Immature natural killer cell (primary cell): ENCODE measurements at regions not wholly inside any gene's neighbourhood (a gene's known extent, or its start where the extent isn't known, plus 50 kb on each side); places are given as distances from the start of the nearest gene placed in this dataset.

Experiments used
- DNase-seq, 3 donors: peaks; one replicate each; pipeline ENCODE4 v3.0.0; 2022; ENCODE audit warnings: mixed read lengths in 1 of 3
- H3K27ac Mint-ChIP-seq, 6 donors: one replicate each; pipeline ENCODE4 v1.8.0; 2020; ENCODE audit warnings: mixed read lengths in 6 of 6, mild to moderate bottlenecking in 5 of 6, inconsistent platforms in 4 of 6, moderate library complexity in 3 of 6
- H3K27me3 Mint-ChIP-seq, 3 donors: one replicate each; pipeline ENCODE4 v1.8.0; 2020 to 2021; ENCODE audit warnings: low read depth in 3 of 3, mild to moderate bottlenecking in 3 of 3, mixed read lengths in 3 of 3, moderate library complexity in 3 of 3, inconsistent platforms in 1 of 3
- H3K36me3 Mint-ChIP-seq, 3 donors: one replicate each; pipeline ENCODE4 v1.8.0; 2020; ENCODE audit warnings: mixed read lengths in 3 of 3, inconsistent platforms in 2 of 3, mild to moderate bottlenecking in 2 of 3
- H3K4me1 Mint-ChIP-seq, 2 donors: one replicate each; pipeline ENCODE4 v1.8.0; 2020; ENCODE audit warnings: inconsistent platforms in 2 of 2, mild to moderate bottlenecking in 2 of 2, mixed read lengths in 2 of 2, moderate library complexity in 1 of 2
- H3K4me3 Mint-ChIP-seq, 5 donors: one replicate each; pipeline ENCODE4 v1.8.0; 2020; ENCODE audit warnings: mild to moderate bottlenecking in 5 of 5, mixed read lengths in 5 of 5, inconsistent platforms in 3 of 5, moderate library complexity in 3 of 5
- H3K9me3 Mint-ChIP-seq, 6 donors: one replicate each; pipeline ENCODE4 v1.8.0; 2020; ENCODE audit warnings: mild to moderate bottlenecking in 6 of 6, mixed read lengths in 6 of 6, inconsistent platforms in 4 of 6, moderate library complexity in 3 of 6

DNA sequence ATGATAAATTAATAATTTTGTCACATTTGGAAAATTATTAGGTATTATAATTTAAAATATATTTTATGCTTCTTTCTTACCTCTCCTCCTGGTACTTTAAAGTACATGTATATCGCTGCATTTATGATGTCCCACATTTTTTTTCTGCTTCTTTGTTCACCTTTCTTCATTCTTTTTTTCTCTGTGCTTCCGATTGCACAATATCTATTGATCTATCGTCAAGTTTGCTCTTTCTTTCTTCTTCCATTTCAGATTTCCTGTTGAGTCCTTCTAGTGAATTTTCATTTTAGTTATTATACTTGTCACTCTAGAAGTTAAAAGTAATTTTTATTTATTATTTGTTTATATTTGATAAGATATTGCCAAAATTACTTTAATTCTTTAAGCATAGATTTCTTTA lies 441.0 kb upstream of the HS3ST5 start:
- Mint-ChIP-seq H3K4me3 (no peak overlapping the region), H3K9me3 (peaks cover 6 to 14% (median 11%) of the 10 kb centered on the region in 6 donors), H3K4me1 (no peaks in the 10 kb centered on the region), H3K27me3 (peaks cover 0 to 2% (median 1%) of the 10 kb centered on the region in 3 donors), H3K27ac (no peak overlapping the region), H3K36me3 (peaks cover 0 to 4% (median 0%) of the 10 kb centered on the region in 3 donors)
- no peak for DNase-seq

- H3K36me3 Mint-ChIP-seq: peaks cover 0 to 4% (median 0%) of the 10 kb centered on the region in 3 donors
- H3K4me3 Mint-ChIP-seq: no peak overlapping the region
- H3K4me1 Mint-ChIP-seq: no peaks in the 10 kb centered on the region
- H3K27me3 Mint-ChIP-seq: peaks cover 0 to 2% (median 1%) of the 10 kb centered on the region in 3 donors
- H3K9me3 Mint-ChIP-seq: peaks cover 6 to 18% (median 12%) of the 10 kb centered on the region in 6 donors
- no peak overlapping the region for H3K27ac Mint-ChIP-seq
- no peak for DNase-seq
Measured at GRCh38 chr6:114783083-114783482, 440.3 kb upstream of the HS3ST5 start.

GRCh38 chr6:114764866-114765265 lies 422.0 kb upstream of the HS3ST5 start:
- H3K4me3 Mint-ChIP-seq: no peak overlapping the region
- H3K27ac Mint-ChIP-seq: no peak overlapping the region
- H3K9me3 Mint-ChIP-seq: peaks cover 0 to 39% (median 23%) of the 10 kb centered on the region in 6 donors
- H3K4me1 Mint-ChIP-seq: no peaks in the 10 kb centered on the region
- no peaks in the 10 kb centered on the region for H3K36me3 Mint-ChIP-seq
- no peak for DNase-seq
- H3K27me3 Mint-ChIP-seq: no peaks in the 10 kb centered on the region

DNA sequence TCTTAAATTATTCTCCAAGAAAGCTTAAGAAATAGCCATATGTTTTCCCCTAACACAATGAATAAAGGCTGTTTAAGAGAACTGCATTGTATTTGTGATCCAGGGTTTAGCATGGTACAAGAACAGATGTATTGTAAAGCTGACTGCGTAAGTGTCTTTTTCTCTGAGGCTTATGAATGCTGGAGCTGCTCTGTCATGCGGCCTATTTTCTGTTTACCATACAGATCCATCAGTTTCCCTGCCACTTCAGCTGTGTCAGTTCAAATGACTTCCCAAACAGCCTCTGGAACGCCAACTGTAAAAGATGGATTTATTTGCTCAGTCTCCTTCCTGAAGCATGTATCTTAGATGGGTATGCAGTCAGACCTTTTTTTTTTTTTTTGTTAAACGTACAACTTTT lies 419.3 kb upstream of the HS3ST5 start:
- peaks cover 0 to 3% (median 0%) of the 10 kb centered on the region in 3 donors for H3K36me3 Mint-ChIP-seq
- H3K27ac Mint-ChIP-seq: no peak overlapping the region

DNA sequence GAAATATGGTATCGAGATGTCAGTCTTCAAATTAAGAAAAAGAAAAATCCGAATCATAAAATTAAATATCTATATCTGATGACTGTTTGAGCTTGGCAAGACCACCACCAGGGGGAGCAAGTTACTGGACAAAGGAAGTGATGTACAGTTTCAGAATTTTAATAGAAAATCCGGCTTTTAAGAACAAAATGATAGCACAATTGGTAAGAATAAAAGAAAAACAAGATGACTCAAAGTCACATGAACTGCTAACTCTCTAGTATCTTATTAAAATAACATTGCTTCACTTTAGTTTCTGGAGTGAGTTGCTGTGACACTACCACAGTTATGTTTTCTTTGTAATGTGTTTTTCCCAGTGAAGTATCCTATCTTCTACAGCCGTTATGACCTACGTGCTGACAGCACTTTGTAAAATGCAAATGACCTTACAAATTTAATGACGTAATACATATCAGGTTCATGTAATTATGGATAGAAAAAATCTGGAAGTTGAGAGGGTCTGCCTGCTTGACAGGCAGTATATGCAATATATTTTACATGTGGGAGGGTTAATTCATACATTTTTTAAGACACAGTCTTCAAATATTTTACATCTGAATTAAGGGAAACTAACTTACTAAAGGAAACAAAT lies 405.3 kb upstream of the HS3ST5 start:
- Mint-ChIP-seq H3K27ac (no peak overlapping the region), H3K27me3 (no peaks in the 10 kb centered on the region), H3K36me3 (no peaks in the 10 kb centered on the region), H3K4me3 (no peak overlapping the region), H3K4me1 (no peaks in the 10 kb centered on the region), H3K9me3 (peaks cover 0 to 26% (median 9%) of the 10 kb centered on the region in 6 donors)
- DNase-seq: peak in 1 of 3 donors; percentile 5

More for the DNA sequence above, 419.3 kb upstream of the HS3ST5 start:
- Mint-ChIP-seq H3K4me3 (no peak overlapping the region), H3K27me3 (no peaks in the 10 kb centered on the region), H3K9me3 (peaks cover 0 to 32% (median 13%) of the 10 kb centered on the region in 6 donors), H3K4me1 (no peaks in the 10 kb centered on the region)
- no peak for DNase-seq

- H3K36me3 Mint-ChIP-seq: no peaks in the 10 kb centered on the region
- no peaks in the 10 kb centered on the region for H3K4me1 Mint-ChIP-seq
- DNase-seq: no peak
- H3K27ac Mint-ChIP-seq: no peak overlapping the region
- H3K9me3 Mint-ChIP-seq: peaks cover 8 to 28% (median 10%) of the 10 kb centered on the region in 6 donors
- peaks cover 0 to 5% (median 0%) of the 10 kb centered on the region in 3 donors for H3K27me3 Mint-ChIP-seq
- H3K4me3 Mint-ChIP-seq: no peak overlapping the region
Measured at GRCh38 chr6:114740547-114740946, 397.7 kb upstream of the HS3ST5 start.

- H3K27ac Mint-ChIP-seq: no peak overlapping the region
- no peak overlapping the region for H3K4me3 Mint-ChIP-seq
- H3K36me3 Mint-ChIP-seq: no peaks in the 10 kb centered on the region
- peaks cover 0 to 5% (median 0%) of the 10 kb centered on the region in 3 donors for H3K27me3 Mint-ChIP-seq
- H3K4me1 Mint-ChIP-seq: no peaks in the 10 kb centered on the region
- no peak for DNase-seq
- peaks cover 8 to 22% (median 10%) of the 10 kb centered on the region in 6 donors for H3K9me3 Mint-ChIP-seq
Measured at GRCh38 chr6:114739656-114740055, 396.8 kb upstream of the HS3ST5 start.

- no peak for DNase-seq
- Mint-ChIP-seq H3K27ac (no peak overlapping the region), H3K27me3 (no peaks in the 10 kb centered on the region), H3K36me3 (no peaks in the 10 kb centered on the region), H3K4me1 (no peaks in the 10 kb centered on the region), H3K9me3 (peaks cover 4 to 29% (median 9%) of the 10 kb centered on the region in 6 donors), H3K4me3 (no peak overlapping the region)
Measured at GRCh38 chr6:114735025-114735735, 392.4 kb upstream of the HS3ST5 start.

DNA sequence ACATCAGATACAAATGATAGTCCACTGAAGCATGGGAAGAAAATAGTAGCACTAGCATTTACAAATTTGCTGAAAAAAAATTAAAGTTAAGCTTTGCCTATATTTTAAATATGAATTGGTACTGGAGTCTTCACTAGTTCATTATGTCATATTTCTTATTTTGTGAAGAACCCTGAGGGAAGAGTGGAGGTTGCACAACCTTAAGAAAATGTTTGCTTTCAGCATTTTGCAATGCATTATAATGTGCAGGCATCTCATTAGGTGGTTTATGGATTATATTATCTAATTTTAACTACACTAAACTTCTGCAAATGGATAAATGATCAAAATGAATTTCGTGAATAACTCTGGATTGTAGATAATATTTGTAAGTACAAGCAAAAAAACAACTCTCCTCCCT lies 390.8 kb upstream of the HS3ST5 start:
- no peaks in the 10 kb centered on the region for H3K4me1 Mint-ChIP-seq
- H3K4me3 Mint-ChIP-seq: no peak overlapping the region
- H3K9me3 Mint-ChIP-seq: peaks cover 6 to 34% (median 13%) of the 10 kb centered on the region in 6 donors
- no peak for DNase-seq
- peaks cover 0 to 1% (median 0%) of the 10 kb centered on the region in 3 donors for H3K27me3 Mint-ChIP-seq
- H3K36me3 Mint-ChIP-seq: no peaks in the 10 kb centered on the region
- H3K27ac Mint-ChIP-seq: no peak overlapping the region

DNA sequence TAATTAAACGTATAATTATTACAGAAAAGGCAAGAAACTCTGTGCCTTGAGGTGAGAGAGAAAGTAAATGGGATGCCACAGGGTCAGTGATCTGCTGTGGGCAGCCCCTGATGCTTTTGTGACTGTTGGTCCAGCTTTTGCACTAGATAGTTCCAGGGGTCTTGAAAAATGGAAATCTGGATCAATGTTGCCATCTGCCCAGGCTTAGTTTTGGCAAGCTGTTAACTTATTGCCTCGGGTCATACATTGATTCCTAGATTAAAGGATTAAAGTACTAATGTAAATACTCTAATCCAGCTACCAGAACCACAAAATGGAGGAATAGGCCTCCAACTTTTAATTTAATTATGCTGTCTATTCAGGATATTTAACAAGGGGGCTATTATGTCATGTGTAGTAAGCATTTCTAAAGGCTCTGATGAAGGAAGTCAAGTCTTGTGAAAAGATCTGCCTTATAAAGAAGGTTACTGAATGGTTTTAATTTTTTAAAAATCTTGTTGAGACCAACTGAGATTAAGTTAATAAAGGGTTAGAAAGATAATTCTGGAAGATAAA lies 376.0 kb upstream of the HS3ST5 start:
- Mint-ChIP-seq H3K36me3 (no peaks in the 10 kb centered on the region), H3K9me3 (peaks cover 3 to 45% (median 9%) of the 10 kb centered on the region in 6 donors), H3K27me3 (peaks cover 0 to 3% (median 0%) of the 10 kb centered on the region in 3 donors), H3K27ac (no peak overlapping the region), H3K4me3 (no peak overlapping the region), H3K4me1 (no peaks in the 10 kb centered on the region)
- DNase-seq: no peak

GRCh38 chr6:114718186-114718585 lies 375.4 kb upstream of the HS3ST5 start:
- Mint-ChIP-seq H3K9me3 (peaks cover 3 to 51% (median 13%) of the 10 kb centered on the region in 6 donors), H3K27me3 (peaks cover 0 to 3% (median 0%) of the 10 kb centered on the region in 3 donors), H3K27ac (no peak overlapping the region), H3K4me3 (no peak overlapping the region), H3K4me1 (no peaks in the 10 kb centered on the region), H3K36me3 (no peaks in the 10 kb centered on the region)
- no peak for DNase-seq

DNA sequence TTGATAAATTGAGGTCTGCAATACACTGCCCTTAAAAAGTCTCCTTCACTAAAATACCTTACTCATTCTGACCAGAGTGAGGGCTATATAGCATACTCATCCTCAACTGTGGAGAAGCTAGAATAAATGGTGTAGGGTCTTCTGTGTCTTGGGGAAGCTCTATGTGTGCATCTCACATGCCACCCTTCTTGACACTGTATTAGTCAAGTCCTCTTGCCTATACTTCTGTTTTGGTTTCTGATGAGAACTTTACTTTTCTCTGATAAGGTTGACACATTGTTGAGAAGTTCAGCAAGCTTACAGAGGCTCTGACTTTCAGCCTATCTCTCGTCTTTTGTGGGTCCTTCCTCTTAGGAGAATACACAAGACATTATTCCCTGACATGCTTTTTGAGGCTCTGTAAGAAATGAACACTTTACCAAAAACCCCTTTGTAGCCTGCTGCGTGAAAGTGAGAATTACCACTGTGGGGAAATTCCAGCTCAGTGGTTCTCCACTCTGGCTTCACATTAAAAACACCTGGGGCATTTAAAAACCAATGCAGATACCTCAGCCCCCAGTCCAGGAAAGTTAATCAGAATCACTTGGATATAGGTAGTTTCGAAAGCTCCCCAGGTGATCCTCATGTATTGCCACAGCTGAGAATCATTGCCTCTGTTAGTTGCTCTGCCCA lies 372.1 kb upstream of the HS3ST5 start:
- DNase-seq: no peak
- Mint-ChIP-seq H3K4me1 (no peaks in the 10 kb centered on the region), H3K27ac (no peak overlapping the region), H3K27me3 (peaks cover 0 to 3% (median 0%) of the 10 kb centered on the region in 3 donors), H3K4me3 (no peak overlapping the region), H3K36me3 (no peaks in the 10 kb centered on the region), H3K9me3 (peaks cover 6 to 61% (median 19%) of the 10 kb centered on the region in 6 donors)

DNA sequence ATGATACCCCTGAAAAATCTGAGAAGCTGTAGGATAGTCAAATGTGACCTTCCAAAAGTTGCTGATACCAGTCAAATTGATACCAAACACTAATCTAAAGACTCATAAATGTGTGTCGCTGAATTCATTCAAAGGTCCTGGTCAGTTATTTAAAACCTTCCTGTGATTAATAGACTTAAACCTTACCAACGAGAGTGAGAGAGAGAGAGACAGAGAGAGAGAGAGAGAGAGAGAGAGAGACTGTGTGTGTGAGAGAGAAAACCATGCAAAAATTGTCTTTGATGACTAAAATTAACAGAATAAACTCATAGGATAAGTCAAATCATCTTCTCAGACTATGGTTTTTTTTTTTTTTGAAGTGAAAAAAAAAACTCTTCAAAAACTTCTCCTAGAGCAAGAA lies 370.9 kb upstream of the HS3ST5 start:
- DNase-seq: no peak
- H3K4me3 Mint-ChIP-seq: no peak overlapping the region
- no peak overlapping the region for H3K27ac Mint-ChIP-seq
- H3K9me3 Mint-ChIP-seq: peaks cover 10 to 59% (median 20%) of the 10 kb centered on the region in 6 donors
- no peaks in the 10 kb centered on the region for H3K4me1 Mint-ChIP-seq
- no peaks in the 10 kb centered on the region for H3K36me3 Mint-ChIP-seq
- peaks cover 0 to 3% (median 0%) of the 10 kb centered on the region in 3 donors for H3K27me3 Mint-ChIP-seq
